ENCODE measurements at regions not wholly inside any gene's neighbourhood (a gene's known extent, or its start where the extent isn't known, plus 50 kb on each side); places are given as distances from the start of the nearest gene placed in this dataset.

DNA sequence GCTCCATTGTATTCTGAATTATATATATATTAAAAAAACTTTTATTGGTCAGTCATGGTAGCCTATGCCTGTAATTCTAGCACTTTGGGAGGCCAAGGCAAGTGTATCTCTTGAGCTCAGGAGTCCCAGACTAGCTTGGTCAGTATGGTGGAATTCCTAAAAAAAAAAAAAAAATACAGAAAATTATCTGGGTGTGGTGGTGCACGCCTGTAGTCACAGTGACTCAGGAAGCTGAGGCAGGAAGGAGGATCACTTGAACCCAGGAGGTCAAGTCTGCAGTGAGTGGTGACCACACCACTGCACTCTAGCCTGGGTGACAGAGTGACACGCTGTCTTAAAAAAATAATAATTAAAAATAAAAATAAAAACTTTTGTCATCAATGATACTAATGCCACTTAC lies 133.2 kb downstream of the FAT3 start:
- ChIA-PET POLR2A (ENCODE audit: partially characterized antibody) (no interaction called here), CTCF (ENCODE audit: partially characterized antibody) (interaction anchor here (1.0 to 3.5 kb wide), 4 partner anchors 12 to 26 kb away, joined by 3 to 21 read pairs (median 6); no protein-coding TSS in a partner anchor)
- no peaks in the 10 kb centered on the region for H4K20me1 ChIP-seq (replicated peaks in 1 of 2; ENCODE audit: control insufficient read depth in 1 of 2, insufficient read depth in 2 of 2, low read length in 2 of 2)
- H4K91ac ChIP-seq (replicated peaks; ENCODE audit: insufficient read length, low read length), result no peak overlapping the region
- H3K9me3 ChIP-seq (ENCODE audit: insufficient read depth in 2 of 2, low read depth in 1 of 2, low read length in 1 of 2), result no peaks in the 10 kb centered on the region
- no peak overlapping the region for H3K56ac ChIP-seq (replicated peaks; ENCODE audit: insufficient read length, low read depth, low read length)
- H2AFZ ChIP-seq (ENCODE audit: low read length), result no peak overlapping the region
- H3K4me3 ChIP-seq (ENCODE audit: extremely low read depth in 1 of 4, insufficient read depth in 2 of 4, low read depth in 3 of 4, low read length in 4 of 4), result no peak overlapping the region
- H2AK5ac ChIP-seq (ENCODE audit: low read depth, low read length), result no peak overlapping the region
- 0 out of 7 replicates have a peak, but pooled peaks cover 0 to 2% (median 0%) of the 10 kb centered on the region in 4 experiments for H3K4me1 ChIP-seq (replicated peaks in 1 of 4; ENCODE audit: control insufficient read depth in 3 of 4, insufficient read depth in 4 of 4, low read length in 3 of 4)
- H4K5ac ChIP-seq (ENCODE audit: insufficient read length, low read depth, low read length), result no peak overlapping the region
- H3K23me2 ChIP-seq (ENCODE audit: low read depth, low read length), result no peaks in the 10 kb centered on the region
- H2BK20ac ChIP-seq (ENCODE audit: low read length), result no peak overlapping the region
- H3K27ac ChIP-seq (ENCODE audit: low read depth, low read length), result no peak overlapping the region
- no peaks in the 10 kb centered on the region for H3K27me3 ChIP-seq (replicated peaks in 1 of 4; ENCODE audit: control insufficient read depth in 3 of 4, extremely low read depth in 1 of 4, insufficient read depth in 3 of 4, low read length in 3 of 4)
- H3K79me1 ChIP-seq (ENCODE audit: low read depth, low read length), result no peaks in the 10 kb centered on the region
- H3K23ac ChIP-seq (ENCODE audit: insufficient read length), result no peak overlapping the region
- no peak overlapping the region for H2BK5ac ChIP-seq (ENCODE audit: low read depth, low read length)
- H3K14ac ChIP-seq (ENCODE audit: insufficient read length), result no peak overlapping the region
- H3K4me2 ChIP-seq (ENCODE audit: insufficient read depth in 1 of 2, low read depth in 2 of 2, low read length in 2 of 2), result no peak overlapping the region
- H4K8ac ChIP-seq (ENCODE audit: extremely low read depth, insufficient read depth, low read length), result no peak overlapping the region
- no peaks in the 10 kb centered on the region for H3K36me3 ChIP-seq (ENCODE audit: control insufficient read depth in 2 of 4, insufficient read depth in 4 of 4, low read length in 3 of 4)
- peaks cover 0 to 10% of the 10 kb centered on the region in 2 experiments; a peak in 1 of 4 replicates for H3K79me2 ChIP-seq (ENCODE audit: control insufficient read depth in 1 of 2, insufficient read depth in 2 of 2, low read length in 2 of 2)
- WGBS, 2 experiments (ENCODE audit: extremely low coverage in 1 of 2, insufficient coverage in 1 of 2, insufficient read length in 1 of 2, insufficient replicate concordance in 2 of 2, low coverage in 1 of 2, low lambda C conversion rate in 2 of 2, missing lambda C conversion rate in 1 of 2), result 71% methylated on average over 2 of the region's 2 CpGs; no CpG with 5 or more reads in 1 of the 2 experiments
- DNase-seq (ENCODE audit: low read depth in 1 of 2, low spot score in 2 of 2), result no peak
- H3K9ac ChIP-seq (replicated peaks in 1 of 4; ENCODE audit: extremely low read depth in 1 of 4, low read depth in 3 of 4, low read length in 3 of 4), result no peak overlapping the region
- H3K4ac ChIP-seq (replicated peaks; ENCODE audit: insufficient read length, low read depth, low read length), result no peak overlapping the region
- FAIRE-seq, result no peak
- no peak overlapping the region for H2BK120ac ChIP-seq (replicated peaks; ENCODE audit: low read depth, low read length)
- H3K18ac ChIP-seq (ENCODE audit: extremely low read depth, low read length), result no peak overlapping the region
- H2BK15ac ChIP-seq (ENCODE audit: low read length), result no peak overlapping the region
- H2BK12ac ChIP-seq (ENCODE audit: low read depth, low read length), result no peak overlapping the region
- TF ChIP-seq ASH2L (IDR thresholded peaks at IDR 0.05; ENCODE audit: low read length), result no peak
- no peak for TF ChIP-seq SIN3A (conservative IDR thresholded peaks at IDR 0.05 in 1 of 2, IDR thresholded peaks at IDR 0.05 in 1 of 2; ENCODE audit: low read depth in 1 of 2, low read length in 2 of 2)
- no peak for TF ChIP-seq NANOG (IDR thresholded peaks at IDR 0.05; ENCODE audit: insufficient read depth, low read depth, low read length, poor library complexity, severe bottlenecking)
- TF ChIP-seq, protein P1, sequence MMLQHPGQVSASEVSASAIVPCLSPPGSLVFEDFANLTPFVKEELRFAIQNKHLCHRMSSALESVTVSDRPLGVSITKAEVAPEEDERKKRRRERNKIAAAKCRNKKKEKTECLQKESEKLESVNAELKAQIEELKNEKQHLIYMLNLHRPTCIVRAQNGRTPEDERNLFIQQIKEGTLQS (IDR thresholded peaks at IDR 0.05; ENCODE audit: insufficient read depth, low read depth, low read length), result no peak
- no peak for TF ChIP-seq JUND (IDR thresholded peaks at IDR 0.05; ENCODE audit: low read length)
